ENCODE measurements at regions not wholly inside any gene's neighbourhood (a gene's known extent, or its start where the extent isn't known, plus 50 kb on each side); places are given as distances from the start of the nearest gene placed in this dataset.

GRCh38 chr9:6150483-6150882, 65.1 kb upstream of the IL33 start:
- no peaks in the 10 kb centered on the region for H3K4me1 ChIP-seq (ENCODE audit: insufficient read depth, low read length, poor library complexity, severe bottlenecking)
- H3K4me3 ChIP-seq (ENCODE audit: low read depth, low read length, poor library complexity, severe bottlenecking) = no peak overlapping the region
- ChIA-PET CTCF (no interaction called here), POLR2A (ENCODE audit: low non-redundant PET) (no interaction called here)
- H3K36me3 ChIP-seq (ENCODE audit: insufficient read depth, low read length, poor library complexity, severe bottlenecking) = no peaks in the 10 kb centered on the region
- H3K27ac ChIP-seq (ENCODE audit: low read depth, low read length, poor library complexity, severe bottlenecking) = no peak overlapping the region
- no peak for DNase-seq (ENCODE audit: low spot score)
- H3K9me3 ChIP-seq (ENCODE audit: low read depth, low read length, poor library complexity, severe bottlenecking) = no peaks in the 10 kb centered on the region
- no TSS peak for BruUV-seq (replicated peaks)
- intact Hi-C loops (cut with micrococcal nuclease; ENCODE audit: unreplicated experiment) = no loop called here
- peaks cover 4% of the 10 kb centered on the region for H3K27me3 ChIP-seq (replicated peaks; ENCODE audit: insufficient read depth, low read depth, low read length, poor library complexity)
- TF ChIP-seq CTCF (conservative IDR thresholded peaks at IDR 0.05; ENCODE audit: low read depth, low read length) (no peak), EZH2 (IDR thresholded peaks at IDR 0.05; ENCODE audit: borderline replicate concordance, low read depth, low read length, poor library complexity, severe bottlenecking) (no peak)

GRCh38 chr9:6149315-6149714, 66.3 kb upstream of the IL33 start:
- DNase-seq (ENCODE audit: low spot score) = no peak
- no peak overlapping the region for H3K4me3 ChIP-seq (ENCODE audit: low read depth, low read length, poor library complexity, severe bottlenecking)
- no peaks in the 10 kb centered on the region for H3K9me3 ChIP-seq (ENCODE audit: low read depth, low read length, poor library complexity, severe bottlenecking)
- H3K4me1 ChIP-seq (ENCODE audit: insufficient read depth, low read length, poor library complexity, severe bottlenecking) = no peaks in the 10 kb centered on the region
- H3K27ac ChIP-seq (ENCODE audit: low read depth, low read length, poor library complexity, severe bottlenecking) = no peak overlapping the region
- intact Hi-C loops (cut with micrococcal nuclease; ENCODE audit: unreplicated experiment) = no loop called here
- ChIA-PET POLR2A (ENCODE audit: low non-redundant PET) (no interaction called here), CTCF (no interaction called here)
- H3K36me3 ChIP-seq (ENCODE audit: insufficient read depth, low read length, poor library complexity, severe bottlenecking) = no peaks in the 10 kb centered on the region
- H3K27me3 ChIP-seq (replicated peaks; ENCODE audit: insufficient read depth, low read depth, low read length, poor library complexity) = peaks cover 4% of the 10 kb centered on the region
- BruUV-seq (replicated peaks) = no TSS peak
- no peak for TF ChIP-seq EZH2 (IDR thresholded peaks at IDR 0.05; ENCODE audit: borderline replicate concordance, low read depth, low read length, poor library complexity, severe bottlenecking)
- TF ChIP-seq CTCF (conservative IDR thresholded peaks at IDR 0.05; ENCODE audit: low read depth, low read length) = no peak

GRCh38 chr9:6147846-6148245, 67.8 kb upstream of the IL33 start:
- POLR2A ChIA-PET (ENCODE audit: low non-redundant PET) = no interaction called here
- Histone ChIP-seq H3K36me3 (ENCODE audit: insufficient read depth, low read length, poor library complexity, severe bottlenecking) (no peaks in the 10 kb centered on the region), H3K4me1 (ENCODE audit: insufficient read depth, low read length, poor library complexity, severe bottlenecking) (no peaks in the 10 kb centered on the region), H3K4me3 (ENCODE audit: low read depth, low read length, poor library complexity, severe bottlenecking) (no peak overlapping the region), H3K9me3 (ENCODE audit: low read depth, low read length, poor library complexity, severe bottlenecking) (no peaks in the 10 kb centered on the region), H3K27me3 (replicated peaks; ENCODE audit: insufficient read depth, low read depth, low read length, poor library complexity) (no peaks in the 10 kb centered on the region), H3K27ac (ENCODE audit: low read depth, low read length, poor library complexity, severe bottlenecking) (no peak overlapping the region)
- TF ChIP-seq CTCF (conservative IDR thresholded peaks at IDR 0.05; ENCODE audit: low read depth, low read length) = no peak
- TF ChIP-seq EZH2 (IDR thresholded peaks at IDR 0.05; ENCODE audit: borderline replicate concordance, low read depth, low read length, poor library complexity, severe bottlenecking) = no peak
- intact Hi-C loops (cut with micrococcal nuclease; ENCODE audit: unreplicated experiment) = no loop called here
- BruUV-seq (replicated peaks) = no TSS peak
- DNase-seq (ENCODE audit: low spot score) = no peak
- CTCF ChIA-PET = no interaction called here

Data from A673 (cell line).